ENCODE measurements at regions not wholly inside any gene's neighbourhood (a gene's known extent, or its start where the extent isn't known, plus 50 kb on each side); places are given as distances from the start of the nearest gene placed in this dataset.

- Histone ChIP-seq H3K9me3 (ENCODE audit: control insufficient read depth in 2 of 2, low read length in 2 of 2) (no peaks in the 10 kb centered on the region), H3K4me1 (ENCODE audit: control insufficient read depth in 2 of 2, insufficient read depth in 2 of 2, low read length in 2 of 2) (no peaks in the 10 kb centered on the region), H3K4me3 (ENCODE audit: low read length in 2 of 2) (no peak overlapping the region), H3K27me3 (ENCODE audit: control insufficient read depth in 2 of 2, insufficient read depth in 2 of 2, low read length in 2 of 2) (no peaks in the 10 kb centered on the region), H3K9ac (ENCODE audit: low read depth in 1 of 2, low read length in 2 of 2) (no peak overlapping the region), H3K27ac (ENCODE audit: low read depth in 2 of 2, low read length in 2 of 2) (no peak overlapping the region), H3K36me3 (ENCODE audit: control insufficient read depth in 2 of 2, insufficient read depth in 2 of 2, low read length in 2 of 2) (no peaks in the 10 kb centered on the region)
Observed at GRCh38 chr17:65398040-65398787, 163.2 kb downstream of the AXIN2 start.

- Histone ChIP-seq H3K9ac (ENCODE audit: low read depth in 1 of 2, low read length in 2 of 2) (no peak overlapping the region), H3K27me3 (ENCODE audit: control insufficient read depth in 2 of 2, insufficient read depth in 2 of 2, low read length in 2 of 2) (no peaks in the 10 kb centered on the region), H3K4me1 (ENCODE audit: control insufficient read depth in 2 of 2, insufficient read depth in 2 of 2, low read length in 2 of 2) (no peaks in the 10 kb centered on the region), H3K9me3 (ENCODE audit: control insufficient read depth in 2 of 2, low read length in 2 of 2) (no peaks in the 10 kb centered on the region), H3K4me3 (ENCODE audit: low read length in 2 of 2) (no peak overlapping the region), H3K27ac (ENCODE audit: low read depth in 2 of 2, low read length in 2 of 2) (no peak overlapping the region), H3K36me3 (ENCODE audit: control insufficient read depth in 2 of 2, insufficient read depth in 2 of 2, low read length in 2 of 2) (no peaks in the 10 kb centered on the region)
Observed at GRCh38 chr17:65395924-65396323, 165.5 kb downstream of the AXIN2 start.

- no peak overlapping the region for H3K4me3 ChIP-seq (ENCODE audit: low read length in 2 of 2)
- no peaks in the 10 kb centered on the region for H3K27me3 ChIP-seq (ENCODE audit: control insufficient read depth in 2 of 2, insufficient read depth in 2 of 2, low read length in 2 of 2)
- no peak overlapping the region for H3K9ac ChIP-seq (ENCODE audit: low read depth in 1 of 2, low read length in 2 of 2)
- no peak overlapping the region for H3K27ac ChIP-seq (ENCODE audit: low read depth in 2 of 2, low read length in 2 of 2)
- no peaks in the 10 kb centered on the region for H3K36me3 ChIP-seq (ENCODE audit: control insufficient read depth in 2 of 2, insufficient read depth in 2 of 2, low read length in 2 of 2)
- no peaks in the 10 kb centered on the region for H3K4me1 ChIP-seq (ENCODE audit: control insufficient read depth in 2 of 2, insufficient read depth in 2 of 2, low read length in 2 of 2)
- no peaks in the 10 kb centered on the region for H3K9me3 ChIP-seq (ENCODE audit: control insufficient read depth in 2 of 2, low read length in 2 of 2)
Observed at GRCh38 chr17:65394811-65395472, 166.5 kb downstream of the AXIN2 start.

GRCh38 chr17:65393514-65393913, 167.9 kb downstream of the AXIN2 start:
- H3K9ac ChIP-seq (ENCODE audit: low read depth in 1 of 2, low read length in 2 of 2), result no peak overlapping the region
- no peak overlapping the region for H3K27ac ChIP-seq (ENCODE audit: low read depth in 2 of 2, low read length in 2 of 2)
- no peak overlapping the region for H3K4me3 ChIP-seq (ENCODE audit: low read length in 2 of 2)
- no peaks in the 10 kb centered on the region for H3K9me3 ChIP-seq (ENCODE audit: control insufficient read depth in 2 of 2, low read length in 2 of 2)
- no peaks in the 10 kb centered on the region for H3K27me3 ChIP-seq (ENCODE audit: control insufficient read depth in 2 of 2, insufficient read depth in 2 of 2, low read length in 2 of 2)
- no peaks in the 10 kb centered on the region for H3K36me3 ChIP-seq (ENCODE audit: control insufficient read depth in 2 of 2, insufficient read depth in 2 of 2, low read length in 2 of 2)
- H3K4me1 ChIP-seq (ENCODE audit: control insufficient read depth in 2 of 2, insufficient read depth in 2 of 2, low read length in 2 of 2), result no peaks in the 10 kb centered on the region

- Histone ChIP-seq H3K4me3 (ENCODE audit: low read length in 2 of 2) (no peak overlapping the region), H3K4me1 (ENCODE audit: control insufficient read depth in 2 of 2, insufficient read depth in 2 of 2, low read length in 2 of 2) (no peaks in the 10 kb centered on the region), H3K36me3 (ENCODE audit: control insufficient read depth in 2 of 2, insufficient read depth in 2 of 2, low read length in 2 of 2) (no peaks in the 10 kb centered on the region), H3K27me3 (ENCODE audit: control insufficient read depth in 2 of 2, insufficient read depth in 2 of 2, low read length in 2 of 2) (no peaks in the 10 kb centered on the region), H3K9me3 (ENCODE audit: control insufficient read depth in 2 of 2, low read length in 2 of 2) (no peaks in the 10 kb centered on the region), H3K9ac (ENCODE audit: low read depth in 1 of 2, low read length in 2 of 2) (no peak overlapping the region), H3K27ac (ENCODE audit: low read depth in 2 of 2, low read length in 2 of 2) (no peak overlapping the region)
Observed at GRCh38 chr17:65389949-65390348, 171.5 kb downstream of the AXIN2 start.

- Histone ChIP-seq H3K27ac (ENCODE audit: low read depth in 2 of 2, low read length in 2 of 2) (no peak overlapping the region), H3K9me3 (ENCODE audit: control insufficient read depth in 2 of 2, low read length in 2 of 2) (no peaks in the 10 kb centered on the region), H3K36me3 (ENCODE audit: control insufficient read depth in 2 of 2, insufficient read depth in 2 of 2, low read length in 2 of 2) (no peaks in the 10 kb centered on the region), H3K9ac (ENCODE audit: low read depth in 1 of 2, low read length in 2 of 2) (no peak overlapping the region), H3K27me3 (ENCODE audit: control insufficient read depth in 2 of 2, insufficient read depth in 2 of 2, low read length in 2 of 2) (no peaks in the 10 kb centered on the region), H3K4me1 (ENCODE audit: control insufficient read depth in 2 of 2, insufficient read depth in 2 of 2, low read length in 2 of 2) (no peaks in the 10 kb centered on the region), H3K4me3 (ENCODE audit: low read length in 2 of 2) (no peak overlapping the region)
Observed at GRCh38 chr17:65389426-65389825, 172.0 kb downstream of the AXIN2 start.

- H3K9ac ChIP-seq (ENCODE audit: low read depth in 1 of 2, low read length in 2 of 2), result no peak overlapping the region
- no peaks in the 10 kb centered on the region for H3K27me3 ChIP-seq (ENCODE audit: control insufficient read depth in 2 of 2, insufficient read depth in 2 of 2, low read length in 2 of 2)
- no peak overlapping the region for H3K27ac ChIP-seq (ENCODE audit: low read depth in 2 of 2, low read length in 2 of 2)
- no peaks in the 10 kb centered on the region for H3K4me1 ChIP-seq (ENCODE audit: control insufficient read depth in 2 of 2, insufficient read depth in 2 of 2, low read length in 2 of 2)
- no peaks in the 10 kb centered on the region for H3K36me3 ChIP-seq (ENCODE audit: control insufficient read depth in 2 of 2, insufficient read depth in 2 of 2, low read length in 2 of 2)
- H3K9me3 ChIP-seq (ENCODE audit: control insufficient read depth in 2 of 2, low read length in 2 of 2), result no peaks in the 10 kb centered on the region
- no peak overlapping the region for H3K4me3 ChIP-seq (ENCODE audit: low read length in 2 of 2)
Observed at GRCh38 chr17:65388911-65389310, 172.5 kb downstream of the AXIN2 start.

- Histone ChIP-seq H3K9me3 (ENCODE audit: control insufficient read depth in 2 of 2, low read length in 2 of 2) (no peaks in the 10 kb centered on the region), H3K9ac (ENCODE audit: low read depth in 1 of 2, low read length in 2 of 2) (no peak overlapping the region), H3K4me3 (ENCODE audit: low read length in 2 of 2) (no peak overlapping the region), H3K27ac (ENCODE audit: low read depth in 2 of 2, low read length in 2 of 2) (no peak overlapping the region), H3K36me3 (ENCODE audit: control insufficient read depth in 2 of 2, insufficient read depth in 2 of 2, low read length in 2 of 2) (no peaks in the 10 kb centered on the region), H3K27me3 (ENCODE audit: control insufficient read depth in 2 of 2, insufficient read depth in 2 of 2, low read length in 2 of 2) (no peaks in the 10 kb centered on the region), H3K4me1 (ENCODE audit: control insufficient read depth in 2 of 2, insufficient read depth in 2 of 2, low read length in 2 of 2) (no peaks in the 10 kb centered on the region)
Observed at GRCh38 chr17:65387322-65387721, 174.1 kb downstream of the AXIN2 start.

GRCh38 chr17:65385726-65386125, 175.7 kb downstream of the AXIN2 start:
- no peaks in the 10 kb centered on the region for H3K27me3 ChIP-seq (ENCODE audit: control insufficient read depth in 2 of 2, insufficient read depth in 2 of 2, low read length in 2 of 2)
- no peak overlapping the region for H3K27ac ChIP-seq (ENCODE audit: low read depth in 2 of 2, low read length in 2 of 2)
- no peaks in the 10 kb centered on the region for H3K36me3 ChIP-seq (ENCODE audit: control insufficient read depth in 2 of 2, insufficient read depth in 2 of 2, low read length in 2 of 2)
- H3K9me3 ChIP-seq (ENCODE audit: control insufficient read depth in 2 of 2, low read length in 2 of 2), result no peaks in the 10 kb centered on the region
- no peak overlapping the region for H3K4me3 ChIP-seq (ENCODE audit: low read length in 2 of 2)
- H3K4me1 ChIP-seq (ENCODE audit: control insufficient read depth in 2 of 2, insufficient read depth in 2 of 2, low read length in 2 of 2), result no peaks in the 10 kb centered on the region
- H3K9ac ChIP-seq (ENCODE audit: low read depth in 1 of 2, low read length in 2 of 2), result no peak overlapping the region

GRCh38 chr17:65385071-65385470, 176.4 kb downstream of the AXIN2 start:
- no peaks in the 10 kb centered on the region for H3K36me3 ChIP-seq (ENCODE audit: control insufficient read depth in 2 of 2, insufficient read depth in 2 of 2, low read length in 2 of 2)
- H3K27me3 ChIP-seq (ENCODE audit: control insufficient read depth in 2 of 2, insufficient read depth in 2 of 2, low read length in 2 of 2), result no peaks in the 10 kb centered on the region
- no peaks in the 10 kb centered on the region for H3K4me1 ChIP-seq (ENCODE audit: control insufficient read depth in 2 of 2, insufficient read depth in 2 of 2, low read length in 2 of 2)
- no peak overlapping the region for H3K9ac ChIP-seq (ENCODE audit: low read depth in 1 of 2, low read length in 2 of 2)
- H3K4me3 ChIP-seq (ENCODE audit: low read length in 2 of 2), result no peak overlapping the region
- no peaks in the 10 kb centered on the region for H3K9me3 ChIP-seq (ENCODE audit: control insufficient read depth in 2 of 2, low read length in 2 of 2)
- no peak overlapping the region for H3K27ac ChIP-seq (ENCODE audit: low read depth in 2 of 2, low read length in 2 of 2)

Measured in mucosa of rectum (tissue), 2 donors.